A673 (cell line): ENCODE measurements at regions not wholly inside any gene's neighbourhood (a gene's known extent, or its start where the extent isn't known, plus 50 kb on each side); places are given as distances from the start of the nearest gene placed in this dataset.

Experiments used
- BruUV-seq: library from RNA; stranded (reverse); fragments of 400-500 nt; replicated peaks from 2 replicates; lab custom pipeline; 2021; lab: Mats Ljungman, UMichigan
- CTCF ChIA-PET: fragments of 300-600 bp; sonication (Branson Sonifier 250); formaldehyde crosslinking; loops from one replicate; lab custom pipeline; 2022; ENCODE audit warnings: antibody characterized with exemption; lab: Charles Lee
- POLR2A ChIA-PET: fragments of 300-600 bp; sonication (Branson Sonifier 250); formaldehyde crosslinking; loops from one replicate; lab custom pipeline; 2022; ENCODE audit warnings: antibody characterized with exemption; ENCODE audit not compliant: low non-redundant PET; lab: Charles Lee
- DNase-seq: peaks from one replicate; pipeline ENCODE4 v3.0.0-alpha.2; 2015; ENCODE audit warnings: low spot score
- H3K27ac ChIP-seq: fragments of 200-600 bp; sonication (generic); 2 replicates; pipeline ENCODE4 v1.5.1; 2016; ENCODE audit warnings: mixed run types, low read depth, mild to moderate bottlenecking, mixed read lengths, antibody characterized with exemption, low read length; ENCODE audit not compliant: poor library complexity, severe bottlenecking
- H3K27me3 ChIP-seq: fragments of 200-600 bp; sonication (generic); replicated peaks from 2 replicates; pipeline ENCODE4 v1.6.1; 2017; ENCODE audit warnings: mixed run types, low read depth, mild to moderate bottlenecking, mixed read lengths, antibody characterized with exemption, low read length; ENCODE audit not compliant: insufficient read depth, poor library complexity
- H3K36me3 ChIP-seq: fragments of 200-600 bp; sonication (generic); 2 replicates; pipeline ENCODE4 v1.6.1; 2016; ENCODE audit warnings: mixed run types, mild to moderate bottlenecking, mixed read lengths, antibody characterized with exemption, low read length; ENCODE audit not compliant: insufficient read depth, poor library complexity, severe bottlenecking
- H3K4me1 ChIP-seq: fragments of 200-600 bp; sonication (generic); 2 replicates; pipeline ENCODE4 v1.6.1; 2017; ENCODE audit warnings: mixed run types, mild to moderate bottlenecking, mixed read lengths, antibody characterized with exemption, low read length; ENCODE audit not compliant: insufficient read depth, poor library complexity, severe bottlenecking
- H3K4me3 ChIP-seq: fragments of 200-600 bp; sonication (generic); 2 replicates; pipeline ENCODE4 v1.5.1; 2016; ENCODE audit warnings: low read depth, mixed run types, mild to moderate bottlenecking, mixed read lengths, low read length; ENCODE audit not compliant: poor library complexity, severe bottlenecking
- H3K9me3 ChIP-seq: fragments of 200-600 bp; sonication (generic); 2 replicates; pipeline ENCODE4 v1.6.1; 2016; ENCODE audit warnings: mixed run types, low read depth, mild to moderate bottlenecking, mixed read lengths, antibody characterized with exemption, low read length; ENCODE audit not compliant: poor library complexity, severe bottlenecking
- CTCF ChIP-seq: fragments of 300-800, 200-600 bp; sonication (generic); conservative IDR thresholded peaks from 2 replicates; pipeline ENCODE4 v1.5.1; 2017; ENCODE audit warnings: low read depth, mild to moderate bottlenecking, antibody characterized with exemption, low read length, moderate library complexity, mixed read lengths
- EZH2 ChIP-seq: fragments of 200-600 bp; sonication (generic); IDR thresholded peaks from 2 replicates; pipeline ENCODE4 v1.6.1; 2017; ENCODE audit warnings: borderline replicate concordance, low read depth, mild to moderate bottlenecking, mixed read lengths, antibody characterized with exemption, low read length; ENCODE audit not compliant: poor library complexity, severe bottlenecking
- intact Hi-C: fragments of 100-400 bp; cut with micrococcal nuclease; formaldehyde crosslinking; loops from one replicate; pipeline ENCODE4 v1.10.0; 2022; ENCODE audit not compliant: unreplicated experiment

- intact Hi-C loops: no loop called here
- no peak overlapping the region for H3K4me3 ChIP-seq
- ChIA-PET POLR2A (no interaction called here), CTCF (no interaction called here)
- H3K4me1 ChIP-seq: no peaks in the 10 kb centered on the region
- no peaks in the 10 kb centered on the region for H3K36me3 ChIP-seq
- no peaks in the 10 kb centered on the region for H3K9me3 ChIP-seq
- BruUV-seq: no TSS peak
- TF ChIP-seq EZH2: no peak
- TF ChIP-seq CTCF: no peak
- no peaks in the 10 kb centered on the region for H3K27me3 ChIP-seq
- DNase-seq: no peak
- no peak overlapping the region for H3K27ac ChIP-seq
Observed at GRCh38 chr15:61318301-61318700, 89.2 kb upstream of the RORA start.

GRCh38 chr15:61315471-61315870 is 86.4 kb upstream of the RORA start:
- no peaks in the 10 kb centered on the region for H3K9me3 ChIP-seq
- no peaks in the 10 kb centered on the region for H3K4me1 ChIP-seq
- H3K27me3 ChIP-seq: no peaks in the 10 kb centered on the region
- DNase-seq: no peak
- POLR2A ChIA-PET: interaction anchor here (0.6 kb wide), 1 partner anchor 322 kb away, joined by 4 read pairs; no protein-coding TSS in a partner anchor
- no peak overlapping the region for H3K27ac ChIP-seq
- CTCF ChIA-PET: no interaction called here
- no peak overlapping the region for H3K4me3 ChIP-seq
- intact Hi-C loops: no loop called here
- H3K36me3 ChIP-seq: no peaks in the 10 kb centered on the region
- TF ChIP-seq CTCF (no peak), EZH2 (no peak)
- BruUV-seq: no TSS peak

GRCh38 chr15:61314427-61314826 is 85.3 kb upstream of the RORA start:
- Histone ChIP-seq H3K9me3 (no peaks in the 10 kb centered on the region), H3K27me3 (no peaks in the 10 kb centered on the region), H3K27ac (no peak overlapping the region), H3K36me3 (no peaks in the 10 kb centered on the region), H3K4me1 (no peaks in the 10 kb centered on the region), H3K4me3 (no peak overlapping the region)
- no TSS peak for BruUV-seq
- POLR2A ChIA-PET: no interaction called here
- DNase-seq: no peak
- no peak for TF ChIP-seq EZH2
- no peak for TF ChIP-seq CTCF
- CTCF ChIA-PET: no interaction called here
- intact Hi-C loops: no loop called here
